ENCODE measurements at regions not wholly inside any gene's neighbourhood (a gene's known extent, or its start where the extent isn't known, plus 50 kb on each side); places are given as distances from the start of the nearest gene placed in this dataset.

DNA sequence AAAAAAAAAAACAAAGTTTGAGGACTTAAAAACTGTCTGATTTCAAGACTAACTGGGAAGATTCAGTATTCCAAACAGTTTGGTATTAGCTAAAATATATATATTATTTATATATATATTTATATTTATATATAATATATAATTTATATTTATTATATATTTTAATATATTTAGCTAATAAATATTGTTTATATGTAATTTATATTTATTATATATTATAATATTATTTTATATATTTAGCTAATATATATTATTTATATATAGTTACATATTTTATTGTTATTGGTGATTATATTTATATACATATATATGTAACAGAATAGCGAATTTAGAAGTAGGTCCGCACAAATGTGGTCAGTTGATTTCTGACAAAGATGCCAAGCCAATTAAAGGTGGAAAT is 480.2 kb upstream of the C1orf87 start:
- Histone ChIP-seq H2AK5ac (ENCODE audit: insufficient read length, low read length) (no peak overlapping the region), H4K91ac (ENCODE audit: insufficient read length, low read depth, low read length) (no peak overlapping the region), H3K9me3 (ENCODE audit: control insufficient read depth, low read depth, low read length) (no peaks in the 10 kb centered on the region), H3K27ac (ENCODE audit: insufficient read length, low read depth, low read length) (no peak overlapping the region), H3K56ac (ENCODE audit: insufficient read length, low read depth, low read length) (no peak overlapping the region), H2BK120ac (ENCODE audit: low read depth, low read length, poor library complexity, severe bottlenecking) (no peak overlapping the region), H2BK12ac (ENCODE audit: insufficient read length, low read depth, low read length) (no peak overlapping the region), H3K9ac (ENCODE audit: extremely low read depth, insufficient read length, low read length) (no peak overlapping the region), H3K23me2 (ENCODE audit: insufficient read length, low read depth, low read length, poor library complexity, severe bottlenecking) (no peaks in the 10 kb centered on the region), H3K79me2 (ENCODE audit: insufficient read depth, low read length) (no peaks in the 10 kb centered on the region), H4K8ac (replicated peaks; ENCODE audit: insufficient read length, low read depth, low read length) (no peak overlapping the region), H3K23ac (ENCODE audit: insufficient read length, low read depth, low read length) (no peak overlapping the region), H3K4me1 (ENCODE audit: insufficient read depth, low read length) (no peaks in the 10 kb centered on the region), H2BK15ac (ENCODE audit: low read depth, low read length) (no peak overlapping the region), H3K4me2 (ENCODE audit: insufficient read depth, insufficient read length, low read length) (no peak overlapping the region), H3K4ac (ENCODE audit: low read depth, low read length) (no peak overlapping the region), H2BK20ac (ENCODE audit: low read depth, low read length, poor library complexity, severe bottlenecking) (no peak overlapping the region), H2AFZ (ENCODE audit: low read length) (no peak overlapping the region), H2BK5ac (ENCODE audit: insufficient read length, low read length) (no peak overlapping the region), H3K18ac (ENCODE audit: insufficient read length, low read depth, low read length) (no peak overlapping the region), H4K20me1 (ENCODE audit: control insufficient read depth, insufficient read depth, insufficient read length) (no peaks in the 10 kb centered on the region), H3K27me3 (ENCODE audit: insufficient read depth, low read length) (no peaks in the 10 kb centered on the region), H3T11ph (ENCODE audit: low read length) (no peak overlapping the region), H4K5ac (ENCODE audit: insufficient read length, low read depth, low read length) (no peak overlapping the region), H3K14ac (ENCODE audit: insufficient read depth, low read length) (no peak overlapping the region), H3K79me1 (ENCODE audit: insufficient read depth, low read depth, low read length, poor library complexity, severe bottlenecking) (no peaks in the 10 kb centered on the region)
- TF ChIP-seq CTCF (conservative IDR thresholded peaks at IDR 0.05): no peak
- Mint-ChIP-seq H3K27ac (no peak overlapping the region), H3K36me3 (ENCODE audit: insufficient read depth in 1 of 3, low read depth in 3 of 3) (no peaks in the 10 kb centered on the region), H3K9me3 (no peaks in the 10 kb centered on the region; a peak in 1 of 5 replicates), H3K4me1 (no peaks in the 10 kb centered on the region), H3K4me3 (no peak overlapping the region), H3K27me3 (ENCODE audit: low read depth) (no peaks in the 10 kb centered on the region; the same call in 1 of the 2 replicates)
- no peak for DNase-seq
- WGBS (ENCODE audit: extremely low coverage, insufficient read length, low lambda C conversion rate): no CpG with 5 or more reads among the region's 2 CpGs
